ENCODE measurements at regions not wholly inside any gene's neighbourhood (a gene's known extent, or its start where the extent isn't known, plus 50 kb on each side); places are given as distances from the start of the nearest gene placed in this dataset.
"Not testable (repeated sequence)": the region's sequence is repeated elsewhere in the genome, so short reads cannot be mapped to it uniquely, and the experiment has no call there.

DNA sequence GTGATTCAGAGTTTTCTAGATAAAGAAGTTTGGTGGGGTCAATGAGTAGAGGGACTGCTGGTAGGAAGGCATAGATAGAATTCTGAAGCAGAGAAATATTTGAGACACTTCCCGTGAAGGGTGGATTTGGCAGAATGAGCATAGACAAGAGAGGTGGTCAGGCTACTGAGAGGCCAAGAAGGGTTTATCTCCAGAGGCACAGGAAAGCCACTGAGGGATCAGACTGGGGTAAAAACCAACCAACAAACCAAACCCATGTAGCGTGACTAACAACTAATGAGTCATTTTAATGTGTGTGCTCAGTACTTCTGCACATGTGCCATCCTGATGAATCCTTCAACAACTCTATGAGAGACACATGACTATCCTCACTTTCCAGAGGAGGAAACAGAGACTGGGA lies 60.0 kb upstream of the SERP2 start:
- H3K4me1 ChIP-seq, result no peaks in the 10 kb centered on the region
- no peak overlapping the region for H3K4me3 ChIP-seq
- no peaks in the 10 kb centered on the region for H3K36me3 ChIP-seq
- no peaks in the 10 kb centered on the region for H3K27me3 ChIP-seq
- no peak for TF ChIP-seq POLR2A (IDR thresholded peaks at IDR 0.05)
- TF ChIP-seq, protein P1, sequence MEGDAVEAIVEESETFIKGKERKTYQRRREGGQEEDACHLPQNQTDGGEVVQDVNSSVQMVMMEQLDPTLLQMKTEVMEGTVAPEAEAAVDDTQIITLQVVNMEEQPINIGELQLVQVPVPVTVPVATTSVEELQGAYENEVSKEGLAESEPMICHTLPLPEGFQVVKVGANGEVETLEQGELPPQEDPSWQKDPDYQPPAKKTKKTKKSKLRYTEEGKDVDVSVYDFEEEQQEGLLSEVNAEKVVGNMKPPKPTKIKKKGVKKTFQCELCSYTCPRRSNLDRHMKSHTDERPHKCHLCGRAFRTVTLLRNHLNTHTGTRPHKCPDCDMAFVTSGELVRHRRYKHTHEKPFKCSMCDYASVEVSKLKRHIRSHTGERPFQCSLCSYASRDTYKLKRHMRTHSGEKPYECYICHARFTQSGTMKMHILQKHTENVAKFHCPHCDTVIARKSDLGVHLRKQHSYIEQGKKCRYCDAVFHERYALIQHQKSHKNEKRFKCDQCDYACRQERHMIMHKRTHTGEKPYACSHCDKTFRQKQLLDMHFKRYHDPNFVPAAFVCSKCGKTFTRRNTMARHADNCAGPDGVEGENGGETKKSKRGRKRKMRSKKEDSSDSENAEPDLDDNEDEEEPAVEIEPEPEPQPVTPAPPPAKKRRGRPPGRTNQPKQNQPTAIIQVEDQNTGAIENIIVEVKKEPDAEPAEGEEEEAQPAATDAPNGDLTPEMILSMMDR (IDR thresholded peaks at IDR 0.05), result no peak
- peak overlapping the region in 2 of 4 donors; percentile 17 to 55 for H3K27ac ChIP-seq
- DNase-seq, result no peak
- no peaks in the 10 kb centered on the region for H3K9me3 ChIP-seq

DNA sequence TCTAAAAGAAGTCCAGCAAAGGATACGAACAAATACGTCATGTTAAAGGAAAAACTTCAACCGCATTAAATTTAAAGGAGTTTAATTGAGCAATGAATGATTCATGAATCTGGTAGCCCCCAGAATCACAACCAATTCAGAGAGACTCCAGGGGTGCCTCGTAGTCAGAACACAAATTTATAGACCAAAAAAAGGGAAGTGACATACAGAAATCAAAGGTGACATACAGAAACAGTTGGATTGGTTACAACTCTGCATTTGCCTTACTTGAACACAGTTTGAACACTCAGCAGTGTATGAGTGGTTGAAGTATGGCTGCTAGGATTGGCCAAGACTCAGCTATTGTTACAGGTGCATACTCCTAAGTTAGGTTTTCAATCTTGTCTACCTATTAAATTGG lies 59.5 kb upstream of the SERP2 start:
- not testable (repeated sequence) for H3K9me3 ChIP-seq, H3K27ac ChIP-seq, H3K27me3 ChIP-seq, H3K36me3 ChIP-seq, DNase-seq, H3K4me1 ChIP-seq, H3K4me3 ChIP-seq

DNA sequence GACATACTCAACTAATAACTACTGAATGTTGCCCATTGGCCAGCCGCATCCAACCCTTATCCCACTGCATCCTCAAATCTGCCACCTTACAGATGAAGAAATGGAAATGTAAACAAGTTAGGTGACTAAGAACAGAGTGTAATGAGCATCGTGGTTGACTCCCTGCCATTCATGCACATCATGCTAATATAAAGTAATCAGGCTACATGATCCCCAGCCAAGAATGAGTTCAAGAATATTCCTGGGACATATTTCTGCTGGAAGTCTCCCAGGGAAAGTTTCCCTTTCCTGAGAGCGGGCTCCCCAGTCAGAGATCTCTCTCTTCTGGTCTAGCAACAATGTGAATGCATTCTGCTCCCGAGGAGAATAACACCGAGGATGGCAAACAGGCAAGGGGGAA lies 55.9 kb upstream of the SERP2 start:
- H3K4me3 ChIP-seq, result no peak overlapping the region
- no peaks in the 10 kb centered on the region for H3K27me3 ChIP-seq
- peak overlapping the region in 1 of 4 donors; percentile 40 for H3K27ac ChIP-seq
- H3K9me3 ChIP-seq, result no peaks in the 10 kb centered on the region
- no peak for DNase-seq
- TF ChIP-seq, protein P1 (IDR thresholded peaks at IDR 0.05), result no peak
- no peak for TF ChIP-seq POLR2A (IDR thresholded peaks at IDR 0.05)
- no peaks in the 10 kb centered on the region for H3K4me1 ChIP-seq
- no peaks in the 10 kb centered on the region for H3K36me3 ChIP-seq

- Histone ChIP-seq H3K4me3 (no peak overlapping the region), H3K9me3 (no peaks in the 10 kb centered on the region), H3K27me3 (no peaks in the 10 kb centered on the region), H3K36me3 (no peaks in the 10 kb centered on the region), H3K27ac (peak overlapping the region in 1 of 4 donors; percentile 40), H3K4me1 (no peaks in the 10 kb centered on the region)
- no peak for DNase-seq
- TF ChIP-seq, protein P1 (IDR thresholded peaks at IDR 0.05), result no peak
- no peak for TF ChIP-seq POLR2A (IDR thresholded peaks at IDR 0.05)
These were observed 55.5 kb upstream of the SERP2 start for GRCh38 chr13:44318161-44318560.

DNA sequence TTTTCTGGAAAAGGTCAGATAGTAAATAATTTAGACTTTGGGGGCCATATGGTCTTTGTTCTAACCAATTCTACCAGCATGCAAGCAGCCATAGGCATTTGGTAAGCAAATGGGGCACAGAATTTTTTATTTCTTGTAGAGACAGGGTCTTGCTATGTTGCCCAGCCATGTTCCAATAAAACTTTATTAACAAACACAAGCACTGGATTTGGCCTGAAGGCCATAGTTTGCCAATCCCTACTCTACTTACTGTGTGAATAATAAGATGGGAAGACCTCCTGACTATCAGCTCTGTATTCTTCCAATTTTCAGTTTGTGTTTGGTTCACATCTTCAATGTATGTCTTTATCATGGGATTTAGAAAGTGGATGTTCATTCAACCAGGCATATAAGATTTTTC lies 53.0 kb upstream of the SERP2 start:
- no peak for DNase-seq
- H3K27ac ChIP-seq, result no peak overlapping the region
- TF ChIP-seq, protein P1 (IDR thresholded peaks at IDR 0.05), result no peak
- TF ChIP-seq POLR2A (IDR thresholded peaks at IDR 0.05), result no peak
- no peaks in the 10 kb centered on the region for H3K36me3 ChIP-seq
- H3K9me3 ChIP-seq, result no peaks in the 10 kb centered on the region
- no peak overlapping the region for H3K4me3 ChIP-seq
- no peaks in the 10 kb centered on the region for H3K27me3 ChIP-seq
- H3K4me1 ChIP-seq, result no peaks in the 10 kb centered on the region

GRCh38 chr13:44321961-44322360 lies 51.7 kb upstream of the SERP2 start:
- TF ChIP-seq POLR2A (IDR thresholded peaks at IDR 0.05), result no peak
- TF ChIP-seq, protein P1 (IDR thresholded peaks at IDR 0.05), result no peak
- no peak overlapping the region for H3K27ac ChIP-seq
- no peaks in the 10 kb centered on the region for H3K27me3 ChIP-seq
- H3K4me1 ChIP-seq, result no peaks in the 10 kb centered on the region
- H3K9me3 ChIP-seq, result no peaks in the 10 kb centered on the region
- H3K36me3 ChIP-seq, result no peaks in the 10 kb centered on the region
- DNase-seq, result no peak
- H3K4me3 ChIP-seq, result no peak overlapping the region
